WI38 (cell line): ENCODE measurements at regions not wholly inside any gene's neighbourhood (a gene's known extent, or its start where the extent isn't known, plus 50 kb on each side); places are given as distances from the start of the nearest gene placed in this dataset.

ENCODE experiments used
- H3K4me3 ChIP-seq: 2 replicates; pipeline ENCODE4 v1.5.1; 2011; ENCODE audit warnings: low read depth, mild to moderate bottlenecking, control low read depth, low read length
- TF ChIP-seq, protein P1 (sequence below): IDR thresholded peaks from 2 replicates; pipeline ENCODE4 v1.5.1; 2012; ENCODE audit warnings: low read depth, mild to moderate bottlenecking, control low read depth, low read length

DNA sequence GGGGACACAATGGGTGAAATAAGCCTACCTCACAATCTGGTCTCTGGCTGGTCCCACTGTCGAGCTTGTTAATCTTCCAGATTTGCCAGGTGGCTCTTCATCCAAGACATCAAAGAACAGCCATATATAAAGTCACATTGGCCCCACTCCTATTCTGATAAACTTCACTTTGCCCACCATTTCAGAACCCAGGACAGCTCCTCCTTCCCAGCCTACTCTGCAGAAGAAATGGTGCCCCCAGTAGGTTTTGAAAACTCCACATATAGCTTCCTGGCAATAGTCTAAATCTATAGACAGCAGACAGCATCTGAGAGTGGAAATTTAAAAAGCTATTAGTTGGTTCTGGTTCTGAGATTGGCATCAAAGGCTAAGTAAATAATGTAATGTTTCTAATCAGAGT is 143.1 kb upstream of the PCSK2 start:
- H3K4me3 ChIP-seq = no peak overlapping the region
- TF ChIP-seq, protein P1, sequence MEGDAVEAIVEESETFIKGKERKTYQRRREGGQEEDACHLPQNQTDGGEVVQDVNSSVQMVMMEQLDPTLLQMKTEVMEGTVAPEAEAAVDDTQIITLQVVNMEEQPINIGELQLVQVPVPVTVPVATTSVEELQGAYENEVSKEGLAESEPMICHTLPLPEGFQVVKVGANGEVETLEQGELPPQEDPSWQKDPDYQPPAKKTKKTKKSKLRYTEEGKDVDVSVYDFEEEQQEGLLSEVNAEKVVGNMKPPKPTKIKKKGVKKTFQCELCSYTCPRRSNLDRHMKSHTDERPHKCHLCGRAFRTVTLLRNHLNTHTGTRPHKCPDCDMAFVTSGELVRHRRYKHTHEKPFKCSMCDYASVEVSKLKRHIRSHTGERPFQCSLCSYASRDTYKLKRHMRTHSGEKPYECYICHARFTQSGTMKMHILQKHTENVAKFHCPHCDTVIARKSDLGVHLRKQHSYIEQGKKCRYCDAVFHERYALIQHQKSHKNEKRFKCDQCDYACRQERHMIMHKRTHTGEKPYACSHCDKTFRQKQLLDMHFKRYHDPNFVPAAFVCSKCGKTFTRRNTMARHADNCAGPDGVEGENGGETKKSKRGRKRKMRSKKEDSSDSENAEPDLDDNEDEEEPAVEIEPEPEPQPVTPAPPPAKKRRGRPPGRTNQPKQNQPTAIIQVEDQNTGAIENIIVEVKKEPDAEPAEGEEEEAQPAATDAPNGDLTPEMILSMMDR = no peak

DNA sequence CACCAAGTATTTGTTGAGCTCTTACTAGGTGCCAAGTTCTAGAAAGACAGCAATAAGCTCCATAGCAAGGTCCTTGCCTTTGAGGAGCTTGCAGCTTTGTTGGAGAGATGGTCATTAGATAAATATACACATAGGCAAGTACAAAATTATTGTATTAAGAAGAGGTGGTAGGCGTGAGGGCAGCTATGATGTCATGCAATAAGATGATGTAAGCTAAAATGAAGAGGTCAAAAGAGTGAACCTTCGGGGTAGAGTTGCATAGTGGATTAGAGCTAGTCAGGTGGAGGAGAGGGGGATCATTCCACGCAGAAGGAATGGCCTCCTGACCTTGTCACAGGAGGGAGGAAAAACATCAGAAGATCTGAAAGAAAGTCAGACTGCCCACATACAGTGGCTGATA is 141.9 kb upstream of the PCSK2 start:
- TF ChIP-seq, protein P1 = no peak
- H3K4me3 ChIP-seq = no peak overlapping the region

DNA sequence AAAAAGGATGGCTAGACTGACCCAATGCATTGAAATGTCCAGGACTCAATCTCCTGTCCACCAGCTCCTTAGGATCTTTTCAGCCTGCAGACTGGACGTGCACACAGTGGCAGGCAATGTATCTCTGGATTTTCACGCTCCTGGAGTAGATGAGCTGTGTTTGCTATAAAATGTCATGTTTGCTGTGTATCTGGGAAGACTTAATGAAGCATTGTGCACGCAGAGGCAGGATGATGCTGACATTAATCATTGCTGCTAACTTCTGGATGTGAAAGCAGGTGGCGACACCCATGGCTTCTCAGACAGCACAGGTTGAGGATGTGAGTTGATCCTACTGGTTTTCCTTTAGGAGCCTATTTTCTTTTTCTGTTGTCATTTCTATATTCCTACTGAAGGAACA is 133.1 kb upstream of the PCSK2 start:
- H3K4me3 ChIP-seq = no peak overlapping the region
- TF ChIP-seq, protein P1 = no peak

DNA sequence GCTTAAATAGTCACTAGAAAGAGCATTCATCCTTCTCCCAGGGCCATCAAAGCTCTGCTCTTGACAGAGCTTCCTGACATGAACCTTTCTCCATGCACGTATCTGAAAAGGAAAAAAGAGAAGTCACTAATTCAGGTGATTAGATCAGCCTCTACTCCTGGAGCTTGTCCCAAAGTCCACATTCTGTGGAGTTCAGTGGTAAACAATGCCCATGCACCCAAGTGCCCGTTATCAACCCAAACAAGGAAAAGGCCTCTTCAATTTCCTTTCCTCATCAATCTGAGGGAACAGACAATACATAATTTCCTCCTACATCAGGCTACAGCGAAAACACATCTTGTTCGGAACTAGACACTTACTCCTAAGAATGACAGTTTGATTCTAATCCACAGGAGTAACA is 129.2 kb upstream of the PCSK2 start:
- TF ChIP-seq, protein P1 = no peak
- H3K4me3 ChIP-seq = no peak overlapping the region

DNA sequence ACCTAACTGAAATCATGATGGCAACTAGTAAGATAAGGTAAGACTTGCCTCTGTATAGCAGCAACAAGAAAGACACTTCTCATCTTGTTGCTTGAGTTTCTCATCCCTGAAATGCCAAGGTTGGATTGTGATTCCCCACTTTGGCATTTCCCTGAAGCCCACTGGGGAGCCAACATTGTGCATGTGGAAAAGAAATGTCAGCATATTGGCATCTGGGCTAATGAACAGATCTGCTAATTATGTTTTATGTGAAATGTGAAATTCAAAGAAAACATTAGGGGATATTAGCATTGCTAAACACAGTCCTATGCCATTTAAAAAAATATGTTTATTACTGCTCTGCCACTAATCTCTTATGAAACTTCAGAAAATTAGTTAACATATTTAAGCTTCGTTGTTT is 126.3 kb upstream of the PCSK2 start:
- TF ChIP-seq, protein P1 = no peak
- H3K4me3 ChIP-seq = no peak overlapping the region

DNA sequence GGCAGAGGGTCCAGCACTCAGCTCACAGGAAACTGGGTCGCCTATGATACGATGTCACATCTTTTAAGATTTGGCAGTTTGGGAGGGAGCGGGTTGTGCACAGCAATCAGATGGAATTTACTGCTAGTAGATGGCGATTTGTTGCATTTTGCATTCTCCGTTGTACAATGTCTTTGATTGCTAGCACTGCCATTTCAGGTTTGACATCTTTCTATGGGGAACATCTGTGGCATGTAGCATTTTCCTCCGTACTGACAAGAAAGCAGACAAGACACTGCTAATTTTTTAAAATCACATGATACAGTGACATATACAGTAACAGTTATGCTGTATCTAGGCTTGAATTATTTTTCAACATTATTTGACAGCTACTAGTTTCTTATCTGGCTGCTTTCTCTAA is 119.7 kb upstream of the PCSK2 start:
- TF ChIP-seq, protein P1 = no peak
- H3K4me3 ChIP-seq = no peak overlapping the region

DNA sequence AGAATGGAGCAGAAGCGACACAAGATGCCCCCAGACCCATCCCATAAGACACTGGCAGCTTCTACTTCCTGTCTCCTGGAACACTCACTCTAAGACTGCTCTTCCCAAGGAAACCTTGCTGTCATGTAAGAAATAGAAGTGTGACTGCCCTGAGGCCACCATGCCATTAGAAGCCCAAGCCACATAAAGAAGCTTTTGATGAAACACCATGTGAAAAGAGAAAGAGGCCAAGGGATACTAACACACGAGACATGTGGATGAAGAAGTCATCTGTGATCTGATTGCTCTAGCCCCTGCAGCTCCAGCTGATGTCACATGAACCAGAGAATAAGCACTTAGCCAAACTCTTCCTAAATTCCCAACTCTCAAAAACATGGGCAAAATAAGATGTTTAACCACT is 117.9 kb upstream of the PCSK2 start:
- TF ChIP-seq, protein P1 = no peak

More for the DNA sequence above, 117.9 kb upstream of the PCSK2 start:
- H3K4me3 ChIP-seq = no peak overlapping the region
